ENCODE measurements at regions not wholly inside any gene's neighbourhood (a gene's known extent, or its start where the extent isn't known, plus 50 kb on each side); places are given as distances from the start of the nearest gene placed in this dataset.

GRCh38 chr4:96227515-96227914 is 387.6 kb downstream of the PDHA2 start:
- dilution Hi-C loops (cut with MboI; ENCODE audit: extremely low pct_ligation_motif_present, low sequenced_read_pairs) (no loop called here), intact Hi-C loops (cut with micrococcal nuclease) (no loop called here)
- Histone ChIP-seq H3K4me3 (replicated peaks in 1 of 3; ENCODE audit: insufficient read depth in 1 of 3, low read depth in 1 of 3, low read length in 3 of 3) (no peak overlapping the region), H3K27me3 (ENCODE audit: control insufficient read depth in 2 of 2, insufficient read depth in 2 of 2, low read length in 2 of 2) (no peaks in the 10 kb centered on the region), H3K9me1 (replicated peaks; ENCODE audit: control insufficient read depth, extremely low read depth, insufficient read depth, low read length) (no peaks in the 10 kb centered on the region), H2AFZ (ENCODE audit: low read depth, low read length) (no peak overlapping the region), H3K4me1 (ENCODE audit: control insufficient read depth, extremely low read depth, insufficient read depth, low read length) (no peaks in the 10 kb centered on the region), H3K9ac (replicated peaks; ENCODE audit: extremely low read depth, insufficient read depth, low read length) (no peak overlapping the region), H3K9me3 (replicated peaks; ENCODE audit: control insufficient read depth, insufficient read depth, low read length) (no peaks in the 10 kb centered on the region), H3K4me2 (ENCODE audit: insufficient read depth, low read length) (no peak overlapping the region), H4K20me1 (replicated peaks; ENCODE audit: control insufficient read depth, extremely low read depth, insufficient read depth, low read length) (no peaks in the 10 kb centered on the region), H3K27ac (ENCODE audit: insufficient read depth, low read depth, low read length) (no peak overlapping the region), H3K36me3 (ENCODE audit: control insufficient read depth in 2 of 2, extremely low read depth in 1 of 2, insufficient read depth in 2 of 2, low read length in 2 of 2) (no peaks in the 10 kb centered on the region), H3K79me2 (ENCODE audit: control insufficient read depth, insufficient read depth, low read length) (no peaks in the 10 kb centered on the region)
- FAIRE-seq (no peak), DNase-seq (ENCODE audit: low read depth, low spot score) (no peak)
- POLR2A ChIA-PET, result no interaction called here
- no peak for TF ChIP-seq MAX (IDR thresholded peaks at IDR 0.05; ENCODE audit: insufficient read depth, insufficient read length)
- TF ChIP-seq JUN (IDR thresholded peaks at IDR 0.05; ENCODE audit: borderline replicate concordance, insufficient read depth, insufficient read length, low read depth), result no peak
- TF ChIP-seq POLR2AphosphoS5 (IDR thresholded peaks at IDR 0.05; ENCODE audit: insufficient read depth, low read depth, low read length), result no peak
- TF ChIP-seq GATA2 (IDR thresholded peaks at IDR 0.05; ENCODE audit: insufficient read depth, insufficient read length, low read depth, low read length), result no peak
- no peak for TF ChIP-seq CTCF (IDR thresholded peaks at IDR 0.05; ENCODE audit: extremely low read depth in 1 of 2, insufficient read depth in 1 of 2, low read depth in 1 of 2, low read length in 2 of 2)
- TF ChIP-seq POLR2A (IDR thresholded peaks at IDR 0.05; ENCODE audit: low read depth, low read length), result no peak
- CTCF ChIA-PET, result no interaction called here
- BruUV-seq (replicated peaks), result no TSS peak

- Histone ChIP-seq H3K9me1 (replicated peaks; ENCODE audit: control insufficient read depth, extremely low read depth, insufficient read depth, low read length) (no peaks in the 10 kb centered on the region), H3K4me3 (replicated peaks in 1 of 3; ENCODE audit: insufficient read depth in 1 of 3, low read depth in 1 of 3, low read length in 3 of 3) (no peak overlapping the region)
- CTCF ChIA-PET, result no interaction called here
Observed at GRCh38 chr4:96228463-96228862, 388.6 kb downstream of the PDHA2 start.

More at GRCh38 chr4:96228463-96228862, 388.6 kb downstream of the PDHA2 start:
- Histone ChIP-seq H3K36me3 (ENCODE audit: control insufficient read depth in 2 of 2, extremely low read depth in 1 of 2, insufficient read depth in 2 of 2, low read length in 2 of 2) (no peaks in the 10 kb centered on the region), H3K79me2 (ENCODE audit: control insufficient read depth, insufficient read depth, low read length) (no peaks in the 10 kb centered on the region), H2AFZ (ENCODE audit: low read depth, low read length) (no peak overlapping the region), H3K9me3 (replicated peaks; ENCODE audit: control insufficient read depth, insufficient read depth, low read length) (no peaks in the 10 kb centered on the region), H3K27me3 (ENCODE audit: control insufficient read depth in 2 of 2, insufficient read depth in 2 of 2, low read length in 2 of 2) (no peaks in the 10 kb centered on the region), H3K4me2 (ENCODE audit: insufficient read depth, low read length) (no peak overlapping the region), H3K9ac (replicated peaks; ENCODE audit: extremely low read depth, insufficient read depth, low read length) (no peak overlapping the region), H3K4me1 (ENCODE audit: control insufficient read depth, extremely low read depth, insufficient read depth, low read length) (no peaks in the 10 kb centered on the region), H3K27ac (ENCODE audit: insufficient read depth, low read depth, low read length) (no peak overlapping the region), H4K20me1 (replicated peaks; ENCODE audit: control insufficient read depth, extremely low read depth, insufficient read depth, low read length) (no peaks in the 10 kb centered on the region)
- dilution Hi-C loops (cut with MboI; ENCODE audit: extremely low pct_ligation_motif_present, low sequenced_read_pairs) (no loop called here), intact Hi-C loops (cut with micrococcal nuclease) (no loop called here)
- POLR2A ChIA-PET, result no interaction called here
- TF ChIP-seq POLR2AphosphoS5 (IDR thresholded peaks at IDR 0.05; ENCODE audit: insufficient read depth, low read depth, low read length) (no peak), FOS (IDR thresholded peaks at IDR 0.05; ENCODE audit: borderline replicate concordance, insufficient read depth, low read length) (no peak), MAX (IDR thresholded peaks at IDR 0.05; ENCODE audit: insufficient read depth, insufficient read length) (no peak), EZH2 (IDR thresholded peaks at IDR 0.05; ENCODE audit: borderline replicate concordance, low read depth, low read length, severe bottlenecking) (no peak), CTCF (IDR thresholded peaks at IDR 0.05; ENCODE audit: extremely low read depth in 1 of 2, insufficient read depth in 1 of 2, low read depth in 1 of 2, low read length in 2 of 2) (no peak), MYC (IDR thresholded peaks at IDR 0.05; ENCODE audit: low read depth, low read length) (no peak), JUN (IDR thresholded peaks at IDR 0.05; ENCODE audit: borderline replicate concordance, insufficient read depth, insufficient read length, low read depth) (no peak), GATA2 (IDR thresholded peaks at IDR 0.05; ENCODE audit: insufficient read depth, insufficient read length, low read depth, low read length) (no peak), POLR2A (IDR thresholded peaks at IDR 0.05; ENCODE audit: low read depth, low read length) (no peak)
- DNase-seq (ENCODE audit: low read depth, low spot score) (no peak), FAIRE-seq (no peak)
- BruUV-seq (replicated peaks), result no TSS peak
